Esophagus muscularis mucosa (tissue), 4 donors: ENCODE measurements at regions not wholly inside any gene's neighbourhood (a gene's known extent, or its start where the extent isn't known, plus 50 kb on each side); places are given as distances from the start of the nearest gene placed in this dataset.

ENCODE experiments used
- DNase-seq: peaks from one replicate; pipeline ENCODE4 v3.0.0-alpha.2; 2017; ENCODE audit errors: extremely low spot score
- H3K27ac ChIP-seq, 4 donors: fragments of 200-600 bp; sonication (generic); replicated peaks in 1 of 4; 1 replicate in 3 of 4; 2 replicates in 1 of 4; pipeline ENCODE4 v1.5.1; 2016 to 2019; ENCODE audit warnings: mild to moderate bottlenecking in 1 of 4
- H3K27me3 ChIP-seq, 4 donors: fragments of 200-600 bp; sonication (generic); one replicate each; pipeline versions ENCODE4 v1.5.1 to v1.6.0; 2016 to 2019
- H3K36me3 ChIP-seq, 4 donors: fragments of 200-600 bp; sonication (generic); one replicate each; pipeline ENCODE4 v1.5.1; 2016 to 2019
- H3K4me1 ChIP-seq, 4 donors: fragments of 200-600 bp; sonication (generic); one replicate each; pipeline ENCODE4 v1.5.1; 2016 to 2019
- H3K4me3 ChIP-seq, 4 donors: fragments of 200-600 bp; sonication (generic); 1 replicate in 2 of 4; 2 replicates in 2 of 4; pipeline ENCODE4 v1.5.1; 2016 to 2019; ENCODE audit warnings: mild to moderate bottlenecking in 4 of 4, moderate library complexity in 1 of 4
- H3K9me3 ChIP-seq, 4 donors: fragments of 200-600 bp; sonication (generic); 1 replicate in 3 of 4; 2 replicates in 1 of 4; pipeline ENCODE4 v1.5.1; 2016 to 2019
- EP300 ChIP-seq: sonication (generic); formaldehyde crosslinking; IDR thresholded peaks from one replicate; pipeline ENCODE4 v1.6.1; 2017; ENCODE audit warnings: antibody characterized with exemption
- POLR2A ChIP-seq: fragments of 450-650 bp; IDR thresholded peaks from one replicate; pipeline ENCODE4 v1.6.1; 2017; ENCODE audit warnings: antibody characterized with exemption, moderate library complexity, mild to moderate bottlenecking, low read depth
- POLR2AphosphoS5 ChIP-seq, 2 donors: sonication (generic); formaldehyde crosslinking; IDR thresholded peaks; one replicate each; pipeline ENCODE4 v1.6.1; 2017; ENCODE audit warnings: antibody characterized with exemption in 2 of 2
- WGBS: methylation state at CpG from one replicate; pipeline ENCODE4 v1.1.5; 2018; 5-methylcytosine and 5-hydroxymethylcytosine counted together
- intact Hi-C: fragments of 100-400 bp; cut with DNase I; formaldehyde crosslinking; loops from one replicate; pipeline ENCODE4 v1.15.1; 2023
- TF ChIP-seq, protein P1 (sequence below), 3 experiments: fragments of 200-600 bp in 2 of 3; fragments of 450-650 bp in 1 of 3; sonication (generic) in 2 of 3; IDR thresholded peaks; one replicate each; pipeline ENCODE4 v1.5.1; 2017 to 2019; ENCODE audit warnings: antibody characterized with exemption in 3 of 3, mild to moderate bottlenecking in 2 of 3, moderate library complexity in 1 of 3

DNA sequence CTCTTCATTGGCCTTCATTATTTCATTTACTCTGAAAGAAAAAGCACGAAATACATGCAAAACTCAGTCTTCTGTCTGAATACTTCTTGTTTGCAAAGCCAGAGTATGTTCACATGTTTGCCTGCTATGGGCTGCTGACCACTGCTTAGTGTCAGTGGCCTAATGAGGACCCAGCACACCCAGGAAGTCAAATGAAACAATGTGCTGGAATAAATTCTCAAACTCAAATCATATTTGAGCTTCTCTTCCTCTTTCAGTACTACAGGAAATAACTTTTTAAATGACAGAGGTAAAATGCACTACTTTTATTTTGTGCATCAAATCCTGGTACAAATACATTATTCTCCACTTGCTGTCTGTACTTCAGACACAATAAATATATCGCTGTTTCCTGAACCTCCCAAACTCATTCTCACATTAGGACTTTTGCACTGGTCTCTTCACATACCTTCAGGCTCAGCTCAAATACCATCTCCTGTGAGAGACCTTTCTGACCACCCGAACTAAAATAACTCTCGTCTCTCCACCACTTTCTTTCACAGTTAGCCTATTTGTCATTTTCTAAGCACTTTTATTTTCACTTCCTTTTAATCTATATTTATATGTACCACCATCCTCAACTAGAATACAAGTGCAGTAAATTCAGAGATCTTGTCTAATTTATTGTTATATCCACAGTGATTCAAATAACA, 176.8 kb downstream of the TUSC7 start:
- H3K27ac ChIP-seq, result no peak overlapping the region
- H3K9me3 ChIP-seq, result no peaks in the 10 kb centered on the region
- no peaks in the 10 kb centered on the region for H3K27me3 ChIP-seq
- 63% methylated on average over 4 of the region's 4 CpGs for WGBS
- DNase-seq, result no peak
- H3K4me1 ChIP-seq, result no peaks in the 10 kb centered on the region
- TF ChIP-seq POLR2A (no peak), POLR2AphosphoS5 (IDR thresholded peaks at IDR 0.05) (no peak), EP300 (no peak)
- TF ChIP-seq, protein P1, sequence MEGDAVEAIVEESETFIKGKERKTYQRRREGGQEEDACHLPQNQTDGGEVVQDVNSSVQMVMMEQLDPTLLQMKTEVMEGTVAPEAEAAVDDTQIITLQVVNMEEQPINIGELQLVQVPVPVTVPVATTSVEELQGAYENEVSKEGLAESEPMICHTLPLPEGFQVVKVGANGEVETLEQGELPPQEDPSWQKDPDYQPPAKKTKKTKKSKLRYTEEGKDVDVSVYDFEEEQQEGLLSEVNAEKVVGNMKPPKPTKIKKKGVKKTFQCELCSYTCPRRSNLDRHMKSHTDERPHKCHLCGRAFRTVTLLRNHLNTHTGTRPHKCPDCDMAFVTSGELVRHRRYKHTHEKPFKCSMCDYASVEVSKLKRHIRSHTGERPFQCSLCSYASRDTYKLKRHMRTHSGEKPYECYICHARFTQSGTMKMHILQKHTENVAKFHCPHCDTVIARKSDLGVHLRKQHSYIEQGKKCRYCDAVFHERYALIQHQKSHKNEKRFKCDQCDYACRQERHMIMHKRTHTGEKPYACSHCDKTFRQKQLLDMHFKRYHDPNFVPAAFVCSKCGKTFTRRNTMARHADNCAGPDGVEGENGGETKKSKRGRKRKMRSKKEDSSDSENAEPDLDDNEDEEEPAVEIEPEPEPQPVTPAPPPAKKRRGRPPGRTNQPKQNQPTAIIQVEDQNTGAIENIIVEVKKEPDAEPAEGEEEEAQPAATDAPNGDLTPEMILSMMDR (IDR thresholded peaks at IDR 0.05), result no peak
- H3K4me3 ChIP-seq, result no peak overlapping the region
- intact Hi-C loops, result no loop called here
- no peaks in the 10 kb centered on the region for H3K36me3 ChIP-seq

DNA sequence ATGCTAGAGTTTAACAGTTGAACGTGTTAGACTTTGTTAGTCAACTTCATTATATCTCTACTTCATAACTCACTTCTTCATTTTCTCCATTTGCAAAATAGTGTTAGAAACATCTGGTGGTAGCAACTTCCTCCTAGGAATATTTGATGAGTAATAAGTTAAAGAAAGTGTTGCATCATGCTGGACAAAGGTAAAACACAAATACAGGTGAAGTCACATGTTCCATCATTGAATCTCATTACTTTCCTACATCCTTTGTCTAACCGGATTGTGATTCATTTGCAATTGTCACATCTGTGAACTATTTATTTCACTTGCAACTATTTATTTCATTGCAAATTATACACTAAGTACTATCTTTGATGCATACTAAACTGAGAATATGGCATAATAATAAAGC, 186.5 kb downstream of the TUSC7 start:
- H3K4me3 ChIP-seq, result no peak overlapping the region

DNA sequence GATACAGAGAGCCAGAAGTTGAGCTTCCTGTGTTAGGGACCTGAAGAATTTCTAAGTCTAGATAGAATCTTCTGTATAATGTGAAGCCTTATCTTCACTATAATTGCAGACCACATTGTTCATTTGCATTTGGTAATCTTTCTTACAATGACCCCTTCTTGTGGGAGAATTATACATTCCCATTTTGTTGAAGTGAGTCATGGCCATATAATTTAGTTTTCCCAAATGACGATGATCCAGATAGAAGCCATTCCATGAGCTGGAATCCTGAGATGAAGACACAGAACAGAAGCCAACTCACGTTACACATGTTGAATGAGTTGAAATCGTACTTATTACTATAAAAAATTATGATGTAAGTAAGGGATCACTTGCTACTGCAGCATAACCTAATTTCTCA, 187.8 kb downstream of the TUSC7 start:
- 76% methylated on average over 3 of the region's 3 CpGs for WGBS
- no peak for DNase-seq
- H3K9me3 ChIP-seq, result no peaks in the 10 kb centered on the region
- no peak overlapping the region for H3K27ac ChIP-seq
- no peaks in the 10 kb centered on the region for H3K36me3 ChIP-seq
- H3K4me1 ChIP-seq, result no peaks in the 10 kb centered on the region
- no peaks in the 10 kb centered on the region for H3K27me3 ChIP-seq
- intact Hi-C loops, result no loop called here
- no peak overlapping the region for H3K4me3 ChIP-seq
- TF ChIP-seq, protein P1 (IDR thresholded peaks at IDR 0.05), result no peak
- no peak for TF ChIP-seq EP300
- TF ChIP-seq POLR2A, result no peak
- no peak for TF ChIP-seq POLR2AphosphoS5 (IDR thresholded peaks at IDR 0.05)

More for the DNA sequence above, 186.5 kb downstream of the TUSC7 start:
- H3K9me3 ChIP-seq, result no peaks in the 10 kb centered on the region
- intact Hi-C loops, result no loop called here
- no peak overlapping the region for H3K27ac ChIP-seq
- no peaks in the 10 kb centered on the region for H3K36me3 ChIP-seq
- H3K4me1 ChIP-seq, result no peaks in the 10 kb centered on the region
- 81% methylated on average over 2 of the region's 2 CpGs for WGBS
- H3K27me3 ChIP-seq, result no peaks in the 10 kb centered on the region
- TF ChIP-seq, protein P1 (IDR thresholded peaks at IDR 0.05), result no peak
- TF ChIP-seq POLR2A, result no peak
- no peak for TF ChIP-seq EP300
- TF ChIP-seq POLR2AphosphoS5 (IDR thresholded peaks at IDR 0.05), result no peak
- DNase-seq, result no peak

DNA sequence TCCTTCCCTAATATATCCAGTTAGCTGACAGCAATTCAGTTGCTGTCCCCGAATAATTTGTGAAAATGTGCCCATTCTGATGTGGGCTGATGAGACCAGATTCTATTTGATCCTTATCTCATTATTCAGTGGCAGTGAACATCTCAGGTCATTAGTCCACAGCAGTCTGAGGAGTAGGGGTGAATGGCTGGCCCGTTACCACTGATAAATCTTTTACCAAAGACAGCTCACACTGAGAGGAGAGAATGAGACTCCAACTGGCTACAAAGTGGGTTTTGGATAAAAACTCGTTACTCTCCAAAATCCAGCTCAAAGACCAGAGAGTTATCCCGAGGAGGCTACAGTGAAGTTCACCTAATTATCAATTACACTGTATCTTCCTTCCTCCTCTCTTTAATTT, 189.7 kb downstream of the TUSC7 start:
- DNase-seq, result no peak
- Histone ChIP-seq H3K4me3 (no peak overlapping the region), H3K36me3 (no peaks in the 10 kb centered on the region), H3K9me3 (no peaks in the 10 kb centered on the region), H3K27me3 (no peaks in the 10 kb centered on the region), H3K27ac (no peak overlapping the region), H3K4me1 (no peaks in the 10 kb centered on the region)
- intact Hi-C loops, result no loop called here
- 69% methylated on average over 4 of the region's 4 CpGs for WGBS
- TF ChIP-seq POLR2AphosphoS5 (IDR thresholded peaks at IDR 0.05) (no peak), POLR2A (no peak), EP300 (no peak)
- TF ChIP-seq, protein P1 (IDR thresholded peaks at IDR 0.05), result no peak

DNA sequence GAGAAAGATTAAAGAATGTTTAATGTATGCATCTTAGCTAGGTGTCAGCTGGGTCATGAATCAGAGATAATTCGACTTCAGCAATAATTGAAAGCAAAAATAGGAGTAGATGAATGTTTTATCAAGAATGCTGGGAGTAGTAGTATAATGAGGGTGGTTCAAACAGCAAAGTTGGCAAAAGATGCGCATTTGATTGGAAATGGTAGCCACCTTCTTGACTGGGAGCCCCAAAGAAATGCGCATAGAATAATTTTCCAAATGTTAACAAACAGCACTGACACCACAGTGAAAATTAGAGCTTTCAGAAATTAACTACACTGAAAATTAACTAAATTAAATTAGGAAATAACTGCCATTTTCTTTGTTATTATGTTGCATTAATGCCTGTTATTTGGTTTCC, 195.8 kb downstream of the TUSC7 start:
- Histone ChIP-seq H3K4me3 (no peak overlapping the region), H3K27ac (no peak overlapping the region), H3K9me3 (no peaks in the 10 kb centered on the region), H3K4me1 (no peaks in the 10 kb centered on the region), H3K36me3 (no peaks in the 10 kb centered on the region), H3K27me3 (no peaks in the 10 kb centered on the region)
- intact Hi-C loops, result no loop called here
- DNase-seq, result no peak
- TF ChIP-seq POLR2AphosphoS5 (IDR thresholded peaks at IDR 0.05) (no peak), EP300 (no peak), POLR2A (no peak)
- TF ChIP-seq, protein P1 (IDR thresholded peaks at IDR 0.05), result no peak
- 90% methylated on average over 3 of the region's 3 CpGs for WGBS
